ENCODE measurements at regions not wholly inside any gene's neighbourhood (a gene's known extent, or its start where the extent isn't known, plus 50 kb on each side); places are given as distances from the start of the nearest gene placed in this dataset.

GRCh38 chr9:29203244-29203930 lies 1630.1 kb upstream of the C9orf72 start:
- no peak for TF ChIP-seq CTCF (conservative IDR thresholded peaks at IDR 0.05)
- TF ChIP-seq EZH2 (IDR thresholded peaks at IDR 0.05; ENCODE audit: low read depth): no peak

Data from PC-9 (cell line).